HS-5 (cell line): ENCODE measurements at regions not wholly inside any gene's neighbourhood (a gene's known extent, or its start where the extent isn't known, plus 50 kb on each side); places are given as distances from the start of the nearest gene placed in this dataset.
"Not testable (repeated sequence)": the region's sequence is repeated elsewhere in the genome, so short reads cannot be mapped to it uniquely, and the experiment has no call there.

ENCODE experiments used
- DNase-seq: peaks from one replicate; pipeline ENCODE4 v3.0.0-alpha.2; 2012; ENCODE audit warnings: low read depth

DNA sequence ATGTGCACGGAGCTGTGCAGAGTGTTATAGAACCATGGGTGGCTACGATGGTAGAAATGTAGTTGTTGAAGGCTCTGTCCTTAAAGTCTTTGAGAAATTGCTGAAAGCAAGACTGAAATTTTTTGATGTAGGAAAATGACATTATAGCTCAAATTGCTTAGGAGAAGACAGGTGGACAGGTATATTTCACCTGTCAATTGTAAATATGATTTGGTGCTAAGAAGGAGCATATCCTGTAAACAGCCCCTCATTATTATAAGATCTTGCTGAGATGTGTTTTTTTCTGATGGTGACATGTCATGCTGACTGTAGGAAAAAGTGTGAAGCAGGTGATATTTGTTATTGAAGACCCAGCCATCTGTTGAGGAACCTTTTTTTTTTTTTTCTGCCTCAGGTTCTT, 377.9 kb downstream of the PSAT1 start:
- DNase-seq: no peak

DNA sequence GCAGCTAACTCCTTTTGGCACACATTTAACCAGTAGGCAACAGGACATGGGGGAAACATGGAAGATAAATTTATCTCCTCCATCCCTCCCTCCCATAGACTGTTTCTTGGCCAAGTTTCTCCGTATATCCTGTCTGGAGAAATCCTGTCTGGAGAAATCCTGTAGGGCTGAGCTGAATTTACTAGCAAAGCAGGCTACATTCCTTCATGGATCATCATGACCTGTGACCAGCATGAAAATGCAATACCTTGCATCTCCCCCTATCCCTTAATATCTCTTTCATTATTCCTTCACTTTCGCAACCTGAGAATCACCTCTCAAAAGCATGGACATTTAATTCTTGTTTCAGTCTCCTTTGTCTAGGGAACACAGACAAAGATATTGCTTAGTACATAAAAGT, 379.1 kb downstream of the PSAT1 start:
- DNase-seq: no peak

DNA sequence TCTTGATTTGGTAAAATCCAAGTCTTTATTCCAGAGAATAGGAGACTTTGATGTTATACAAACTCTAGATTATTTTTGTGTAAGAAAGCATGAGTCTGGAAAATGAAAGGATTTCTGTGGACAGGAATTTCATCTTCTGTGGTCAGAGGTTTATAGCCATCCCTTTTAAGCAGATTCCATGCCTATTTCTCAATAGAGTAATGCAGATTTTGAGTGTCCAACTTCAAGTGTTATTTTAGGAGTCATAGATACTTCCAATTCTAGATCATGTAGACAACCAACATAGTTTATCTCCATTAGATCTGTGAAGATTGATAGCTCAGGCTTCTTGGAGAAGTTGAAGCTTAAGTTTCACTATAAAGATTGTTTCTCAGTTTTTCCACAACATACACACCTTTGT, 379.7 kb downstream of the PSAT1 start:
- no peak for DNase-seq

DNA sequence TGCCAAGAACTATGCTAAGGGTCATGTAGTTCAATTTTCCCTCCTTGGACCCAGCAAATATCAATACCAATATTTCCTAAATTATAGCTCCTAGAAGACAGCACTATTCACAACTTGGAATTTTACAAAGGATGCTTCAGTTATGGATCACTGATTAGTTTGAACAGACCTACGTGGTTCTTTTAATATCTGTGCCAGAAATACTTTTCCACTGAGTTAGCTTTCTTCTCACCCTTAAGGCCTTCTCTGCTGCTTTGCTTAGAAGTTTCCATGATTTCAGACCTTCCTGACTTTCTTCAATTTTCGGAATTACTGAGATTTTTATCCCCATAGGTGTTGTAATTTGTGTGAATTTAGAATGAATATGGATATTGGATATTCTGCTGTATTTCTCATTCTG, 380.4 kb downstream of the PSAT1 start:
- no peak for DNase-seq

DNA sequence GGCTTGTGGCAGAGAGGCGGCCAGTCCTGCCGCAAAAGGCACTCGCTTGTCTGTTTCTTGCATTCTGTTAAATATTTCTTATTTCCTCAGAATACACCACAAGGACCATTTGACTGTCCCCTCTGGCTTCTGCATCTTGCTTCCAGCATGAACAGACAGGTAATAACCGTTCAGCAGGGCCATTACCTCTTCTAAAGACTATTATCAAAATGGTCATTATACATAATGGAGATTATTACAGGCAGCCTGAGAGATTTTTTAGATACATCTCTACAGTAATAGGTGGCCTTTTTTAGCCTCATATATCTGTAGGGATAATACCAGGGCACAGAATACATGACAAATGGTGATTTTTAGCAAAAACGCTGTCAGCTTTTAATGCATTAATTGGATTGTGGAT, 382.0 kb downstream of the PSAT1 start:
- DNase-seq: no peak

DNA sequence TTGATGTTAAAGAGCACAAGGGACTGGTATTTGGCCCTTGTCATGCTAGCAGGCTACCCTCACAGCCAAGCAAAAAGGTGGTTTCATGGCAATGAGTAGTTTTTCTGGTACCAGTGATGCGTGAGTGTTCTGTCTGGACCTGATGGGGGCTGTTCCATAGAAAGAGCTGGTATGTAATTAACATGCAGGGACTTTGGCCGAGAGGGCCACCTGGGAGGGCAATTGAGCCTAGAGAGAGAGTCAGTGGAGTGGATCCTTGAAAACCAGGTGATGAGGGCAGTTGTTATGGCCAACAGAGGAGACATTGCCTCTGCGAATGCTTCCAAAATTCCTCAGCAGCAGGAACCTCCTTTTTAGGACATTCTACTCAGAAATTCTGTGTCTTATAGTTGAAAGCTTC, 383.3 kb downstream of the PSAT1 start:
- DNase-seq: no peak

DNA sequence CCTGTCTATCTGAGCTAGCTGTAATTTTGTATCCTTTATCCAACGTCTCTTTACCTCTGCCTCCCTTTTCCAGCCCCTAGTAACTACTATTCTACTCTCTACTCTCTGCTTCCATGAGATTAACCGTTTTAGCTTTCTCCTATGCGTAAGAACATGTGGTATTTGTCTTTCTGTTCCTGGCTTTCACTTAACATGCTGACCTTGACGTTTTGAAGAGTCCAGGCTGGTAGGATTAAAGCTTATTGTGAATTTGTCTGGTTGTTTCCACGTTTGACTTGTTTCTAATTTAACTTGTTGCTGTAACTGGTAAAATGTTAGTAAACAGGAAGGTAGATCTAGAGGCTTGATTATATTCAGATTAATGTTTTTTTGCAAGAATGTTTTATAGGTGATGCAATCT, 385.3 kb downstream of the PSAT1 start:
- DNase-seq: no peak

DNA sequence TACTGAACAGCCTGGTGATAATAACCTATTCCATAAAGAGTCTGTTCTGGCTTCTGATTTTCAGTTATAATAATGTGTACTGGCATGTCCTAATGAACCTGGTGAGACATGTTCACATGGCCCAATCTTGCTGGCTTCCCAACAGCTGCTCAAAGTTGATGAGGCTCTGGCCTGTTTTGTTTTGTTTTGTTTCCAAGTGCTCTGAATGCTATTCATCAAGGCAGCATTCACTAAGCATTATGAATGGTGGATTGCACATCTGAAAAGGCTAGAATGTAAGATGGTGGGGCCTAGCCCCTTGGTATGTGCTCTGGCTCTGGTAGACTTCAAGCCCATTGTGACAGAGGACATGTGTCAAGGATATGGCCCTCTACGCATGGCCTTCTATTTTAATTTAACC, 388.5 kb downstream of the PSAT1 start:
- DNase-seq: no peak

DNA sequence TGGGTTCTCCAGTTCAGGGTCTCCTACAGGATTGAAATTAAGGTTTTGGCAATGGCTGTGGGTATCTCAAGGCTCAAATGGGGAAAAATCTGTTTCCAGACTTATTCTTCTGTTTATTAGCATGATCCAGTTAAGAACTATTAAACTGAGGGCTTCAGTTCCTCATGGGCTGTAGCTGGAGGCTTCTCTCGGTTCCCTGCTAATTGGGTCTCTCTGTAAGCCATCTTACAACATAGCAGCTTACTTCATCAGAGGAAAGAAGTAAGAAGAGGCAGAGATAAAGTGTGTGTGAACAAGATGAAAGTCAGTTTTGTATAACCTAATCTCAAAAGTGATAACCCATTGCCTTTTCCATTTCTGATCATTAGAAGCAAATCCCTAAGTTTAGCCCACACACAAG, 391.9 kb downstream of the PSAT1 start:
- DNase-seq: no peak

DNA sequence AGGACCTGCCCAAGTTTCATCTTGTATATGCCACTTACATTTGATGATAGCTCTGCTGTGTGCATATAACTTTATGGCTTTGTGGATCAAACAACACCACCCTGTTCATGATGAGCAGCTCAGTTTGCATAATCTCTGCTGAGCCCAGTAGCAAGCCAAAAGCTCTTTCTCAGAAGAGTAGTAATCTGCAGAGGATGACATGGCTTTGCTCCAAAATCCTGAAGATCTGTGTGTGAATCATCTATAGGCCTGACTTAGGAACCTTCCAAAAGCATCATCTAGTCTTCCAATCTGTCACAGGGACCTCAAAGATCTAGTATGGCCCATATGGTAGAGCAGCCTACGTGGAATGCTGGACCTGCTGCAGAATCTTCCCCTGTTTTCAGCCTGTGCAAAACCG, 394.6 kb downstream of the PSAT1 start:
- no peak for DNase-seq

DNA sequence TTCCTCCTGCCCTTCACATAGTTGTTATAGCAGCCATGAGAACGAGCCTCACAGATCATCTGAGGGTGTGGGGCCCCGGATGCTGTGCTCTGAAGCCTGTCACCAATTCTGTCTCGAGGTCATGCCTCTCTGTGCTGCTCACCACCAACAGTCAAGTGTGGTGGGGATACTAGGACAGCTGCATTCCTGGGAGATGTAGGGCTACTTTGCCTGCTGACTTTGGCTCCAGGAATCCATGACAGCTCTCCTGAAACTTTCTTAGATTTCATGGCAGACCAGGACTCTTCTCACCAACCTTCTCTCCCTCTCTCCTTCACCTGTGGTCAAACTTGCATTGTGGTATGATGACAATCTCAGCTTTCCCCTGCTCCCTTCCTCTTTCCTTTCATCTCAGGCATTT, 395.9 kb downstream of the PSAT1 start:
- DNase-seq: no peak

DNA sequence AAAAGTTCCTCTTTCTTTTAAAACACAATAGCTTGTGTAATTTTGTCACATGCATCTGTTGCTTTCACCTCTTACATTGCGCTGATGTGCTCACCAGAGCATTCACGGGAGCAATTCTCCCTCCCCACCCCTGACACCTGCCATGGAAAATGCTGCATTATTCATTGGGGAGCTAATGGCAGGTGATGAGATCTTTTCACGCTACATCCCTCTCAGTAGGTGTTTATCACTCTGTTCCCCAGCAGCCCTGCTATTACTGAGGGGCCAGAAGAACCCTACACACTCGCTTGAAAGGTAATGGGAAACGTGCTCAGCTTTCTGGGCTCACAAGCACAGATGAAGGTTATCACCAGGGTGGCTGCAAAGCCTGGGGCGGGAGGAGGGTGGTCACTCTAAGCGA, 398.0 kb downstream of the PSAT1 start:
- no peak for DNase-seq

DNA sequence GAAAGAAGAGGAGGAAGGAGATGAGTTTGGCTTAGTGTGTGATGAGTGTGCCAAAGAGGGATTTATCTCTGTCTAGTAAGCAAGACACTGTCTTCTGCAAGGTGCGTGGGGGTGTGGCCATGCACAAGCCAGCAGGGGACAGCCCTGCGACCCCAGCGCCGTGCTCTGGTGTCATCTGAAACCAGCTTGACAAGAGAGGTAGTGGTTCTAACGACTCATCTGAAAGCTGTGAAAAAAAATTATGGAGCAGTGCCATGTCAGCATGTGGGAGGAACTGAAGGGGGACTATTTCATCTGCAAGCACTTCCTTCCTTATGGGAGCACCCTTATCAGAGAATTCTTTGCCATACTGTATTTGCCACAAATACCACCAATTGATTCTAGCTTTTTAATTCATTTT, 398.6 kb downstream of the PSAT1 start:
- no peak for DNase-seq

DNA sequence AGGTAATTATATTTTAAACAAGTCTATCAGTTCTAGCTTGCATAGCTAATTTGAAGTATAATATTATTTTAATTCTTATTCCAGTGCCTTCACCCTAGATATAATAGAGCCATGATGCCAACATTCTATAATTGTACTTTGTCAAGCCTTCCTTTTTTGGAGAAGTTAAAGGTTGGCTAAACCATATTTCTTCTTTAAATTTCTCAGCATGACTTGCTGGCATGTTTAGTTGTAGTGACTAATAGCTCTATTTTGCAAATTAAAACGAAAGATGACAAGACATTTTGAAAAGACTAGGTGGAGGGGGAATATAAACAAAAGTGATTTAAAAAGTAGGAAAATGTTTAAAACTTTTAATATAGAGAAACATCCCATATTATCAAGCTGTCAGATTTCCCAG, 400.7 kb downstream of the PSAT1 start:
- DNase-seq: no peak

DNA sequence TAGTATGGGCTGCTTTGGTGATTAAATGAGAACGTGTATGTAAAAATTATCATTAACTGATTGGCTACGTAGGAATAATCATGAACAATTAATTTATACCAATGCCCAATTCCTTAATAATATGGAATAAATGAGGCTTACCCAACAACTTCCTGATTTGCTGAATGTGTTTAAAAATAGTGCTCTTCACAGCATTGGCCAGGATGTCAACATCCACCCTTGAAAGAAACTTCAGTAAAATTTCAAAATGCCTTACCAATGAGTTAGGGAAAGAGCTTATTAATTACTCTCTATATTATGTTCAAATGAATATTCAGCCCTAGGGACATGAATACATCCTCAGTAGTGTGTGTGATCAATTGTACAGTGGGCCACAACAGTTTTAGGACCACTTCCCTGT, 401.4 kb downstream of the PSAT1 start:
- DNase-seq: no peak

DNA sequence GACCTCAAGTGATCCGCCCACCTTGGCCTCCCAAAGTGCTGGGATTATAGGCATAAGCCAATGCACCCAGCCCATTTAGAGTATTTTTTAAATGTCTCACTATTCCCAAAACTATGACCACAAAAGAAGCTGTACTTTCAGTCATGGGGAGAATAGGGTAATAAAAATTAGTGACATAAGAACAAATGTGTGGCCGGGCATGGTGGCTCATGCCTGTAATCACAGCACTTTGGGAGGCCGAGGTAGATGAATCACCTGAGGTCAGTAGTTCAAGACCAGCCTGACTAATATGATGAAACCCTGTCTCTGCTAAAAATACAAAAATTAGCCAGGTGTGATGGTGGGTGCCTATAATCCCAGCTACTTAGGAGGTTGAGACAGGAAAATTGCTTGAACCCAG, 402.3 kb downstream of the PSAT1 start:
- not testable (repeated sequence) for DNase-seq

DNA sequence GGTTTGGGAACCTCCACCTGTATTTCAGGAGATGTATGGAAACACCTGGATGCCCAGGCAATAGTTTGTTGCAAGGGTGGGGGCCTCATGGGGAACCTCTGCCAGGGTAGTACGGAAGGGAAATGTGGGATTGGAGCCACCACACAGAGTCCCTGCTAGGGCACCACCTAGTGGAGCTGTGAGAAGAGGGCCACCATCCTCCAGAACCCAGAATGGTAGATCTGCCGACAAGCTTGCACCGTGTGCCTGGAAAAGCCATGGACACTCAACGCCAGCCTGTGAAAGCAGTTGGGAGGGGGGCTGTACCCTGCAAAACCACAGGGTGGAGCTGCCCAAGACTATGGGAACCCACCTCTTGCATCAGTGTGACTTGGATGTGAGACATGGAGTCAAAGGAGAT, 407.2 kb downstream of the PSAT1 start:
- not testable (repeated sequence) for DNase-seq

DNA sequence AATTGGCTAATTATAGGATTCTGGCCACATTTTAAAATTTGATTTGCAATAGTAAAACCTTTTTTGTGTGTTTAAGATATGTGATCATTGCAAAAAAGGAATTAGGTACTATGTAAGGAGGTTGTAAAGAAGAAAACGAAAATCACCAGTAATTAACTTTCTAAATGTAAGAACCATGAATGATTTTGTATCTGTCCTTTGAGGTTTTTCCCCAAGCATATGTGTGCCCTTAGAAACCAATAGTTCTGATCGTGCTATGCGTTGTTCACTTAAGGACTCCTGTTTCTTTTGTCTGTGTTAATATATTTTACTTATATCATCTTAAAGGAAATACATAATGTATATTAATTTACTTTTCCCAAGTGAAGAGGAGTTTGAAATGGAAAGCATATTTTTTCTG, 410.2 kb downstream of the PSAT1 start:
- no peak for DNase-seq

DNA sequence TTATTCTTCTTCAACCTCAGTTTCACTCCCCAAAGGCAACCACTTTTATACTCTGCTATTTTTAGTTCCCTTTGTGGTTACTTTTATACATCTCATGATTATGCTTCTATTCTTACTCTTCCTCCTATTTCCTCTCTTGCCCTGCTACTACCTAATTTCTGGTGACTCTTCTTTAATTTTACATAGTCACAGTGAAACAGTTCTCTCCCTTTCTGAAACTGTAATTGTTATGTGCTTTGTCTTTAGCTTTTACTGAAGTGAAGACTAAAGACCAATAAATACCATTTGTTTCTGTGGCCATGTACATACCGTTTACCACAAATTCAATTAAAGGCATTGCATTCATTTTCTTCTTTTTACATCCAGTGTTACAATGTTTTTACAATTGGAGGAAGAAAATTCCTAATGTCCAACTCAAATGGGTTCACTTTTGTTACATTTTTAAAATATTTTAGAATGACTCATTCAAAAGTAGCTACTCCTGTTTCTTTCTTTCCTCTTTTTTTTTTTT, 410.6 kb downstream of the PSAT1 start:
- DNase-seq: peak; percentile 76

DNA sequence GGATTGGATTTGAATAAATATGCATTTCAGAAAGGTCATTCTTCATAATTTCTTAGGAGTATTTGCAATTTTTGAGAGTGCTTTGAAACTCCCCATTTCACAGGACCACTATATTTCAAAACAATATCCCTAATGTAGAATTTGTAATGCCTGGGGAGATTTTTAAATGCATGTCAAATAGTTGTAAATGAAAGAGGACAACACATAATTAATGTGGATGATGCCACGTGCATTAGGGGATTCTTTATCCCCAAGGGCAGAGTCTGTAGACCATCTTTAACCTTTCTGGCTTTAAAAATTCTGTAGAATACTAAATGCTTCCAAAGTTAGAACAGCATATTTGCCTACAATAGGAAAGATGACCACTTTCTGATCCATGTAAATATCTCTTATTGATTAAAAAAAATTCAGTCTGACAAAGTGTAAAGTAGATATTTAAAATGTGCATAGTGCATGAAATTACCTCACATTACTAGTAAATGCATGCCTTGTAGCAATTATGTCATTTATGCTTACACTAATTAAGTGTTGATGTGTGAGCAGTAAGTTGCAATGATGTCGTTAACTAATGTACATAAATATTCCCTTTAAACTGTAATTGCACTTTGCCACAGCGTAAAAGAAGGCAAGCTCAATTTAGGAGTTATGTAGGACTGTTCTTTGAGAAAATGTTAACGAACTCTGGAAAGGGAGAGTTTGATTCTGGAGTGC, 416.1 kb downstream of the PSAT1 start:
- DNase-seq: no peak

DNA sequence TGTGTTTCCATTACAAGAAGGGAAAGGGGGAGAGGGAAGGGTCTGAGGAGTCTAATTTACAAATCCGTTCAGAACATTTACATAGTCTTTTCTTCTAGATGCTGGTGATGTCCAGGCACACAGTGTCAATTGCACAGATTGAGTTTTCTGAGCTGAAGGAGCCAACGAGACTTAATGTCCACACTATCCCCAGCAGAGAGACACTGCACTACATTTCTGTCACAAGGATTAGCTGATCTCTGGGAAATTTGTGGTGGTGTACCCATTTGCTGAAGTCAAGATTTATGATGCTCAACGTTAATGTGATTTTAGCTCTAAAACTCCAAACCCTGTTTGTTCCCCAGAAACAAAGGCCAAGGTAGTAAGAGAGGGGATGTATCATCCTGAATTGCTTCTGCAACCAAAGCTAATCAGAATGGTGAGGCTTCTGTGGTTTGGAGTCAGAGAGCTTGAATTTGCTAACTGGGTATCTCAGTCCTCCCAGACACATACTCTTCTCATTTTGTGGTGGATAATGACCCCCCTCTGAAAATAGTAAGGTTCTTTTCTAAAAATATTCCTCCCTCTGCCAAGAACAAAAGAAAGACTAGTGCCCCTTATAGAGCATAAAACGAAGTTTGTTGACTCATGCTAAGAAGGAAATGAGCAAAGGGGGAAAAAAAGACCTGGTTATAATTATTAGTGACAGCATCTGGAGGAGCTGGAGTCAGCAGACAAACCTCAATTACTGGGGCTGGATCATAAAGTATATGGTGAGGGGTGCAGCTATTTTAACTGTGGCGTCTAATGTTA, 416.9 kb downstream of the PSAT1 start:
- DNase-seq: peak; percentile 24

DNA sequence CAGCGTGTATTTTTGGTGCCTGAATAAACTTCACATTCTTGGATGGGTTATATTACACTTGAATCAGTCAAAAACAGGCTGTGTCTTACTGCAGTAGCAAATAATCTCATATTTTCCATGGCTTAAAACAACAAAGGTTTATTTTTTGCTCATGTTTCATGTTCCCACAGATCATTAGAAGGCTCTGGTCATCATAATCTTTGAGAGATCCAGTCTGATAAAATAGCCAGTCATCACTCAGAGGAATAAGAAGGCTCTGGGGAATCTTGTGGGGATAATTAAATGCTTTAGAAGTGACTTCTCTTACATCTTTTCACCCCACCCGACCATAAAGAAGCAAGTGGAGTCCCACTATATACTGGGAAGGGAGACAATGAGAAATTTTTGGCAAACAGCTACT, 417.7 kb downstream of the PSAT1 start:
- DNase-seq: no peak

DNA sequence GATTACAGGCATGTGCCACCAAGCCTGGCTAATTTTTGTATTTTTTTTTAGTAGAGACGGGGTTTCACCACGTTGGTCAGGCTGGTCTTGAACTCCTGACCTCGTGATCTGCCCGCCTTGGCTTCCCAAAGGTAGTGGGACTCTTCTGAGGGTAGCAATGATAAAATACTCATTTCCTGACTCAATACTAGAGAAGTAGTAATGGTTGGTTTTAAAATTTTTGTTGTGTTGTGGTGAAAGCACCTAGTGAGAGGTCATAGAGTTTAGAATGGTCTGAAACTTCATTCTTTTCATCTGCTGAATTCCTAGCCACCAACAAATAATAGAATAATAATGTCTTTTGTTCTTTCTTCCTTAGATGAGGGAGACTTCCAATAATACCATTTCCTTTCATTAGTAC, 422.1 kb downstream of the PSAT1 start:
- not testable (repeated sequence) for DNase-seq

DNA sequence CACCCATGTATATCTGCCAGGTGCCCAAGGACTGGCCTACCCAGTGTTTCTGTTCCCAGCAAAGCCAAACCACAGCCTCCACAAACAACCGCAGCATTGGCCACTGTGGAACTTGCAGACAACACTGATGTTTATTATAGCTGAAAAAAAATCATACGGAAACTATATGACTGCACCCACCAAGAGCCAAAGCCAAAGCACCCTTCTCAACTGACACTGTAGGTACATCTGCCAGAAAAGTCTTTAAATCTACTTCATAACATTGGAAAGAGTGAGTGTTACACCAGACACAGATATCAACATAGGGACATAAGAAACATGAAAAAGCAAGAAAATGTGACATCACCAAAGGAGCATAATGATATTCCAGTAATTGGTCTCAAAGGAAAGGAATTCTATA, 428.0 kb downstream of the PSAT1 start:
- no peak for DNase-seq
